HG02798 (cell line): ENCODE measurements at regions not wholly inside any gene's neighbourhood (a gene's known extent, or its start where the extent isn't known, plus 50 kb on each side); places are given as distances from the start of the nearest gene placed in this dataset.

Experiments
- ATAC-seq: cut with Tn5 transposase; IDR thresholded peaks from one replicate; pipeline ENCODE4 v1.9.1; 2021; ENCODE audit warnings: mild to moderate bottlenecking; ENCODE audit not compliant: unreplicated experiment, poor library complexity

- ATAC-seq: no peak
Observed at GRCh38 chr5:77846422-77847128, 70.4 kb upstream of the TBCA start.

GRCh38 chr5:77845324-77845646 is 69.1 kb upstream of the TBCA start:
- ATAC-seq: no peak

- no peak for ATAC-seq
Observed at GRCh38 chr5:77844623-77845323, 68.6 kb upstream of the TBCA start.

DNA sequence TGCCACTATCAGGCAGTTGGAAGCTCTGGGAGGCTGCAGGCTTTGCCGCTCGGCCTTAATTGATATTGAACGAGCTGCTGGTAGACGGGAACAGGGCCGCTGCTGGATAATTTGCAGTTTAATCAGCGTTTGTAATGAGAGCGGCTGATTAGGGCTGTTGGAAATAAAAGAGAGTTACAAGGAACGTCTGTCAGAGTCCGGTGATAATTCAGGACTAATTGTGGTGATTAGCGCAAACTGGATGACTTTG is 68.2 kb upstream of the TBCA start:
- ATAC-seq: no peak

GRCh38 chr5:77843570-77844372 is 67.6 kb upstream of the TBCA start:
- ATAC-seq: no peak

DNA sequence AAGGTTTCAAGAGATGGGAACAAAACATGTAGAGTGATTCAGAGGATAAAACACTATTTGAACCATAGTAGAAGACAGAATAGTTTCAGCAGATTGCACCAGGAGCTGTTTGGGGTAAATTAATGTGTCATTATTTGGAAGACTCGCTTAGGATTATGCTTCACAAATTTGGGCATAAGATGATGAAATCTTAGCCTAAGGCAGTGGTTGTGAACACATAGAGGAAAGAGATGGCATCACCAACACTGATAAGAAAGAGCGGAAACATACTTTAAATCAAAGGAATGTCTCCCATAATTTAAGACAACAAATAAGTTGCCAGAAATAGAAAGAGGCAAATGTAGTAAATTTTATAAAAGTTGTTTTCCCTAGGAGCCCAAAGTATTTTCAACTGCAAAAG is 66.1 kb upstream of the TBCA start:
- ATAC-seq: no peak

GRCh38 chr5:77841616-77842015 is 65.5 kb upstream of the TBCA start:
- ATAC-seq: no peak

- ATAC-seq: no peak
Observed at GRCh38 chr5:77840930-77841329, 64.8 kb upstream of the TBCA start.

DNA sequence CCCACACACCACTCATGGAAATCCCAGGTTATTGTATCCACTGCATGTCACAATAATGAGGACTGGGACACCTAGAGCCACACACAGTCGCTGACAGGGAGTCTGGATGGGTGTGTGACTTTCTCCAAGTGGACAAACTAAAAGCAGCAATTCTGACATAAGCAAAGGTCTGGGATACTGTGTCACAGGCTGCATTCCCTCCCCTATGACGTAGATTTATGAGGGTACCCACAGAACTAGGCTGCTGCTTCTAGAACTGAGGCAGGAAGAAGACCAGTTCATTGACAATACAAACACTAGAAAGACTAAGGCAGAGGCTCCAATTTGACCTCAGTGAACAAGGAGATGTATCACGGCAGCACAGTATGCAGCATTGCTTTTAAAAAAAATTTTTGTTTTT is 63.6 kb upstream of the TBCA start:
- ATAC-seq: no peak

- no peak for ATAC-seq
Observed at GRCh38 chr5:77832938-77833337, 56.8 kb upstream of the TBCA start.

DNA sequence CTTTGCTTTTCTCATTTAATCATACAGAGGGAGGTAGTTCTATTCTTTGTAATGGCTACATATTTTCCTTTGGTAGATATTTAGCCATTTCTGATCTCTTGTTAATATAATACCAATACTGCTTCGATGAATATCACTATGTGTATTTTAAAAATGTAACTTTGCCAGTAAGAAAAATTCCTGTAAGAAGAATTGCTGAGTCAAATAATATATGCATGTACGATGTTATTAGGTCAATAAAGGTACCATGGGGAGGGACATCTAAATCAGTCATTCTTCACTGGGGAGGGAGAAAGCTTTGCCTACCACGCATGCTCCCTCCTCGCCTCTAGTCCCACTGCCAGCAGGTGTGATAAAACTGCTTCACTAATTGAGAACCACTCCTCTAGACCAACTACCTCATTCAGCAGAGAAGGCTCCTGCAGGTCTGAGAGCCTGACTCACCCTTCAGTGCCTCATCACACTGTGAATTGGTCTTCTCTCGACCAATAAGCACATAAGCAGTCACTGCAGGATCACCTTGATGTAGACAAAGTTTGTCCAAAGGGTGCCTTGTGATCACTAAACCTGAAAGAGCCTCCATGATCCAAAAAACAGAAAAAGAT is 56.1 kb upstream of the TBCA start:
- no peak for ATAC-seq

GRCh38 chr5:77828445-77828844 is 52.3 kb upstream of the TBCA start:
- no peak for ATAC-seq
